ENCODE measurements at regions not wholly inside any gene's neighbourhood (a gene's known extent, or its start where the extent isn't known, plus 50 kb on each side); places are given as distances from the start of the nearest gene placed in this dataset.

- Histone ChIP-seq H3K27me3 (ENCODE audit: insufficient read depth, poor library complexity, severe bottlenecking) (no peaks in the 10 kb centered on the region), H3K27ac (replicated peaks) (no peak overlapping the region), H3K4me3 (replicated peaks; ENCODE audit: insufficient read depth, low read length) (no peak overlapping the region)
- no peak for DNase-seq (ENCODE audit: low read depth in 1 of 2, low spot score in 1 of 2)
- no peak for TF ChIP-seq CTCF (IDR thresholded peaks at IDR 0.05; ENCODE audit: insufficient read depth, low read length)
- no peak for TF ChIP-seq SPI1 (IDR thresholded peaks at IDR 0.05; ENCODE audit: borderline replicate concordance, low read depth)
- no peak for TF ChIP-seq REST (IDR thresholded peaks at IDR 0.05; ENCODE audit: insufficient replicate concordance, low read depth)
- TF ChIP-seq GABPA (IDR thresholded peaks at IDR 0.05; ENCODE audit: low read depth): no peak
- TF ChIP-seq POLR2AphosphoS5 (IDR thresholded peaks at IDR 0.05; ENCODE audit: low read depth): no peak
Measured at GRCh38 chr12:126362493-126362892, 1297.3 kb downstream of the AACS start.

GRCh38 chr12:126362964-126363363, 1297.7 kb downstream of the AACS start:
- Histone ChIP-seq H3K27me3 (ENCODE audit: insufficient read depth, poor library complexity, severe bottlenecking) (no peaks in the 10 kb centered on the region), H3K4me3 (replicated peaks; ENCODE audit: insufficient read depth, low read length) (no peak overlapping the region), H3K27ac (replicated peaks) (no peak overlapping the region)
- TF ChIP-seq REST (IDR thresholded peaks at IDR 0.05; ENCODE audit: insufficient replicate concordance, low read depth) (no peak), POLR2AphosphoS5 (IDR thresholded peaks at IDR 0.05; ENCODE audit: low read depth) (no peak), CTCF (IDR thresholded peaks at IDR 0.05; ENCODE audit: insufficient read depth, low read length) (no peak), GABPA (IDR thresholded peaks at IDR 0.05; ENCODE audit: low read depth) (no peak), SPI1 (IDR thresholded peaks at IDR 0.05; ENCODE audit: borderline replicate concordance, low read depth) (no peak)
- no peak for DNase-seq (ENCODE audit: low read depth in 1 of 2, low spot score in 1 of 2)

GRCh38 chr12:126369487-126370463, 1304.5 kb downstream of the AACS start:
- Histone ChIP-seq H3K27ac (replicated peaks) (no peak overlapping the region), H3K27me3 (ENCODE audit: insufficient read depth, poor library complexity, severe bottlenecking) (no peaks in the 10 kb centered on the region), H3K4me3 (replicated peaks; ENCODE audit: insufficient read depth, low read length) (no peak overlapping the region)
- TF ChIP-seq REST (IDR thresholded peaks at IDR 0.05; ENCODE audit: insufficient replicate concordance, low read depth): no peak
- TF ChIP-seq CTCF (IDR thresholded peaks at IDR 0.05; ENCODE audit: insufficient read depth, low read length): no peak
- TF ChIP-seq GABPA (IDR thresholded peaks at IDR 0.05; ENCODE audit: low read depth): no peak
- TF ChIP-seq SPI1 (IDR thresholded peaks at IDR 0.05; ENCODE audit: borderline replicate concordance, low read depth): no peak
- TF ChIP-seq POLR2AphosphoS5 (IDR thresholded peaks at IDR 0.05; ENCODE audit: low read depth): no peak
- no peak for DNase-seq (ENCODE audit: low read depth in 1 of 2, low spot score in 1 of 2)

Data from HL-60 (cell line).